Astrocyte of the spinal cord (primary cell): ENCODE measurements at regions not wholly inside any gene's neighbourhood (a gene's known extent, or its start where the extent isn't known, plus 50 kb on each side); places are given as distances from the start of the nearest gene placed in this dataset.

Source experiments
- DNase-seq: peaks from one replicate; pipeline ENCODE4 v3.0.0; 2011; ENCODE audit warnings: low read depth, low spot score
- H3K4me3 ChIP-seq: 2 replicates; pipeline ENCODE4 v1.5.1; 2011; ENCODE audit warnings: low read depth, mild to moderate bottlenecking, low read length, moderate library complexity
- CTCF ChIP-seq: IDR thresholded peaks from 2 replicates; pipeline ENCODE4 v1.5.1; 2012; ENCODE audit warnings: low read depth, mild to moderate bottlenecking, low read length, inconsistent platforms
- in situ Hi-C: cut with HindIII; loops from 2 replicates; pipeline ENCODE4 v1.10.0; 2017; ENCODE audit warnings: low sequenced_read_pairs

GRCh38 chr6:169921853-169922824 is 170.7 kb downstream of the ERMARD start:
- no peak for DNase-seq
- in situ Hi-C loops: no loop called here
- no peak overlapping the region for H3K4me3 ChIP-seq
- TF ChIP-seq CTCF: no peak

- no peak for DNase-seq
- H3K4me3 ChIP-seq: no peak overlapping the region
- in situ Hi-C loops: no loop called here
- no peak for TF ChIP-seq CTCF
Measured at GRCh38 chr6:169921217-169921616, 169.8 kb downstream of the ERMARD start.

- in situ Hi-C loops: no loop called here
- DNase-seq: no peak
- no peak for TF ChIP-seq CTCF
- H3K4me3 ChIP-seq: no peak overlapping the region
Measured at GRCh38 chr6:169920359-169921020, 169.1 kb downstream of the ERMARD start.

GRCh38 chr6:169918954-169919549 is 167.6 kb downstream of the ERMARD start:
- H3K4me3 ChIP-seq: no peak overlapping the region
- no peak for DNase-seq
- no peak for TF ChIP-seq CTCF
- in situ Hi-C loops: no loop called here

- H3K4me3 ChIP-seq: no peak overlapping the region
- in situ Hi-C loops: no loop called here
- TF ChIP-seq CTCF: no peak
- no peak for DNase-seq
Measured at GRCh38 chr6:169918239-169918953, 167.0 kb downstream of the ERMARD start.

- no peak overlapping the region for H3K4me3 ChIP-seq
- DNase-seq: no peak
- in situ Hi-C loops: no loop called here
- no peak for TF ChIP-seq CTCF
Measured at GRCh38 chr6:169917153-169917552, 165.7 kb downstream of the ERMARD start.
